ENCODE measurements at regions not wholly inside any gene's neighbourhood (a gene's known extent, or its start where the extent isn't known, plus 50 kb on each side); places are given as distances from the start of the nearest gene placed in this dataset.
"Not testable (repeated sequence)": the region's sequence is repeated elsewhere in the genome, so short reads cannot be mapped to it uniquely, and the experiment has no call there.

- DNase-seq (ENCODE audit: low spot score): no peak
Measured at GRCh38 chr9:96064826-96065481, 189.5 kb downstream of the ERCC6L2 start.

GRCh38 chr9:96062854-96063253, 187.4 kb downstream of the ERCC6L2 start:
- no peak for DNase-seq (ENCODE audit: low spot score)

- DNase-seq (ENCODE audit: low spot score): no peak
Measured at GRCh38 chr9:96062031-96062430, 186.5 kb downstream of the ERCC6L2 start.

GRCh38 chr9:96061293-96061987, 185.9 kb downstream of the ERCC6L2 start:
- peak; percentile 52 for DNase-seq (ENCODE audit: low spot score)

GRCh38 chr9:96058218-96058617, 182.7 kb downstream of the ERCC6L2 start:
- DNase-seq (ENCODE audit: low spot score): no peak

GRCh38 chr9:96057155-96057554, 181.7 kb downstream of the ERCC6L2 start:
- no peak for DNase-seq (ENCODE audit: low spot score)

- no peak for DNase-seq (ENCODE audit: low spot score)
Measured at GRCh38 chr9:96056226-96056625, 180.7 kb downstream of the ERCC6L2 start.

GRCh38 chr9:96054248-96054647, 178.8 kb downstream of the ERCC6L2 start:
- DNase-seq (ENCODE audit: low spot score): not testable (repeated sequence)

GRCh38 chr9:96052686-96053085, 177.2 kb downstream of the ERCC6L2 start:
- no peak for DNase-seq (ENCODE audit: low spot score)

GRCh38 chr9:96051423-96051822, 175.9 kb downstream of the ERCC6L2 start:
- no peak for DNase-seq (ENCODE audit: low spot score)

- DNase-seq (ENCODE audit: low spot score): no peak
Measured at GRCh38 chr9:96050861-96051155, 175.3 kb downstream of the ERCC6L2 start.

GRCh38 chr9:96050048-96050860, 174.8 kb downstream of the ERCC6L2 start:
- DNase-seq (ENCODE audit: low spot score): no peak

- no peak for DNase-seq (ENCODE audit: low spot score)
Measured at GRCh38 chr9:96048956-96049831, 173.7 kb downstream of the ERCC6L2 start.

- no peak for DNase-seq (ENCODE audit: low spot score)
Measured at GRCh38 chr9:96048104-96048955, 172.8 kb downstream of the ERCC6L2 start.

GRCh38 chr9:96047741-96048103, 172.2 kb downstream of the ERCC6L2 start:
- no peak for DNase-seq (ENCODE audit: low spot score)

GRCh38 chr9:96047116-96047639, 171.7 kb downstream of the ERCC6L2 start:
- no peak for DNase-seq (ENCODE audit: low spot score)

- DNase-seq (ENCODE audit: low spot score): no peak
Measured at GRCh38 chr9:96045811-96046210, 170.3 kb downstream of the ERCC6L2 start.

- DNase-seq (ENCODE audit: low spot score): no peak
Measured at GRCh38 chr9:96044401-96044800, 168.9 kb downstream of the ERCC6L2 start.

- no peak for DNase-seq (ENCODE audit: low spot score)
Measured at GRCh38 chr9:96040591-96041461, 165.3 kb downstream of the ERCC6L2 start.

GRCh38 chr9:96038914-96039313, 163.4 kb downstream of the ERCC6L2 start:
- DNase-seq (ENCODE audit: low spot score): no peak
